NCI-H748 (cell line): ENCODE measurements at regions not wholly inside any gene's neighbourhood (a gene's known extent, or its start where the extent isn't known, plus 50 kb on each side); places are given as distances from the start of the nearest gene placed in this dataset.
A peak's percentile ranks its signal among the peaks of the same experiment; 100 is the strongest.

Experiments
- DNase-seq: peaks from one replicate; lab custom pipeline; 2025; ENCODE audit not compliant: unreplicated experiment; lab: John Stamatoyannopoulos, UW

DNA sequence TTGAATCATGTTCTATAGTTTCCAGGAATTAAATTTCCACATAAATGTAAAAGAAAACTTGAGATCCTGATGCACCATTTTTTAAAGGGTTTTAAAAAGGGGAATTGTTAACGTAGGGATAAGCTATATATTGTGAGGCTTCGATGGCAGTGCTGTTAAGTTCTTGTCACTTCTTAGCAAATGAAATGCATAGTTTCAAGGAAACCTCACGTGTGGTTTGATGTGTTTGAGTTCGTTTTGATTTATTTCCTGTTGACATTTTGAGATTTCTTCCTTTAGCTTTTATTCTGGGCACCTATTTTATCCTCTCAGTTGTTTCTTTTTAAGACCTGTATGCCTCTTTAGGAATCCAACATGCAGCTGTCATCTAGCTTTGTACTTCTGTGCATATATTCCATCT lies 301.0 kb downstream of the DOCK8 start:
- no peak for DNase-seq

DNA sequence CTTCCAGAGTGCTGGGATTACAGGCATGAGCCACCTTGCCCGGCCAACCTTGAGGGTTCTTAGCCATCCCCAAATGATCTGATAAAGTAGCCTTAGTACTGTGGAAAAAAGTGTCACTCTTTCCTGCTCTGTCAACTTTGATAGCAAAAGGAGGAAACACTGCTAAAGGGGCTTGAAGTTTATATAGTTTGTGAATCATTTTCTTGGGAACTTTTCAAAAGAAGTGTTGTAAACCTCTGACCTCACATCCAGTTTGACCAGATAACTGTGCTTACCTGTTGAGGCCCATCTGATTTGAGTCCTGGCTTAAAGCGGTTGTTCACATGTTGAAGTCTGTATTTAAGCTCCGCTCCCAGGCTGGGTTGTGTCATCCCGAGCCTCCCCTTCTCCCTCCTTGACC lies 303.3 kb downstream of the DOCK8 start:
- no peak for DNase-seq

DNA sequence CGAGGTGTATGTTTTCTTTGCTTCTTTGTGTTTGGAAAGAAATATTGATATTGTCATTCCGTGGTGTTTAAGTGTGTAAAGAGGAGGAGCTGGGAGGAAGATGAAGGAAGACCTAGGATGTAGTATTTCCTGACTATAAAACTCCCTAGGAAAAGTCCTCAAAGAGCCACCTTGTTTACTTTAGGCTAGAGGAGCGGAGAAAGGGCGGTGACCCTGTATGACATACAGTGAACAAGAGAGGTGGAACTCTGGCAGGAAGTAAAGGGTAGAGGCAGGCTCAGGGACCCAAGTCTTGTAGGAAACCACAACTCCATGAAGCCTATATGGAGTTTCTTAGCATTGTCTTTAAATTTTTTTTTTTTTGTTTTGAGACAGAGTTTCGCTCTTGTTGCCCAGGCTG lies 303.9 kb downstream of the DOCK8 start:
- DNase-seq, result no peak

DNA sequence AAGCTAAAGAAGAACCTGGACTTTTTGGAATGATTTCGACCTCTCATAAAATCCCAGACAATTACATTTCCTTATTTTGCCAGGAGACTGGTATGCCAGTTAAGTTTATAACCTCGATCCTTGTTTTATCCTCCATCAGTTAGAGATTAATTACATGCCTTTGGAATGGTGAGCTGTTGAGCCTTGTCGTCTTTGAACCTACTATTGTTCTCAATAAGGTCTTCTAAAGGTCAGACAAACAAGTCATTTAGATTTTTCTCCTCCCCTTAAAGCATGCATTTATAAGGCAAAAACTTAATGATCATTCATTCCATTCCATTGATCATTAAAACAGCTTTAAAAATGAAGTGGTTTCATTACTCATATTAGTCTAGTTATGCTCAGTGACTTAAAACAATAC lies 304.9 kb downstream of the DOCK8 start:
- DNase-seq, result no peak

DNA sequence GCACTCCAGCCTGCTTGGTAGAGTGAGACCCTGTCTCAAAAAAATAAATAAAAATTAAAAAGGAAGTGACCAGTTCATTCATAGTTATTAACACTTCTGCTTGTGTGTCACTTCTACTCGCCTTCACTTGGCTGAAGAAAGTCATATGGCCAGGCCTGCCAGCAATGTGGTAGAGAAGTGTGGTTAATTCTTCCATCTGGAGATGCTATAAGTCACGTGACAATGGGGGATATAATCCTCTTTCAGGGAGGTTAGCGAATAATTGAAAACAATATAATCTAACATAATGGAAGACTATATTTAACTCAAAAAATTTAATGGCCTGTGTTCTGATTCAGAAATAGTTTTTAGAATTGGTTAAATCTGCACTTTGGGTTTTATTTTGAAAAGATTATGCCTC lies 305.6 kb downstream of the DOCK8 start:
- no peak for DNase-seq

DNA sequence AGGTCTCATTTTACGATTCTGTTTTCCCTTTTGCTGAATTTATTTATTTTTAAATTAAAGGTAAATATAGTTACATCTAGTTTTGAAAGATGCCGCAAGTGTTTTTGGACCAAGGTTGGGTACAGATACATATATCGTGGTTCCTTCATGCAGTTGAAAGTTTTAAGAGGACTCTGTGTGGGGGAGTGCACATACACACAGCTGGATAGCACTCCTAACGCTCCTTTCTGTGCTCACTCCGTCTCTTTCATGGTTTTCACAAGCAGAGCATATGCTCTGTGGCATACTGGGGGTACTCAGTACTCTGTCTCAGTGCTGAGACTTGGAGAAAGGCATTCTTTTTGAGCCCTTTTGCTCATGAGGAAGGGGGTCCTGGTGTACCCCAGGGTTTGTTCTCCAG lies 307.5 kb downstream of the DOCK8 start:
- no peak for DNase-seq

DNA sequence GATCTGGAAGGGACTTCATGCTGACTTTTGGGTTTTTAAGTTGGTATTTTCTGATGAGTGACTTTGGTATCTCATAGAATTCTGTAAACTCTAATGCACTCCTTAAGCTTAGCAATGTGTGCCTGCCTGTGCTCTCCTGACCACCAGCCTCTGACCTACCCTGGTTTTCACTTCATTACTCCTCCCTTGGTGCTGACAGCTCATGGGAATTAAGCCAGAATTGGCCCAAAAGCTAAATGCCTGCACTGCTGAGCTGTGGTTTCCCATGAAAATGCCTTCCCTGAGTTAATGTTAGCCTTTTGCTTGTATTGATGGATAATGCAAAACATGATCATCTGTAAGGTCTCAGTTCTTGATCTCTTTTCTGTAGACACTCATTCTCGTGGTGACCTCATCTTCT lies 308.0 kb downstream of the DOCK8 start:
- no peak for DNase-seq

DNA sequence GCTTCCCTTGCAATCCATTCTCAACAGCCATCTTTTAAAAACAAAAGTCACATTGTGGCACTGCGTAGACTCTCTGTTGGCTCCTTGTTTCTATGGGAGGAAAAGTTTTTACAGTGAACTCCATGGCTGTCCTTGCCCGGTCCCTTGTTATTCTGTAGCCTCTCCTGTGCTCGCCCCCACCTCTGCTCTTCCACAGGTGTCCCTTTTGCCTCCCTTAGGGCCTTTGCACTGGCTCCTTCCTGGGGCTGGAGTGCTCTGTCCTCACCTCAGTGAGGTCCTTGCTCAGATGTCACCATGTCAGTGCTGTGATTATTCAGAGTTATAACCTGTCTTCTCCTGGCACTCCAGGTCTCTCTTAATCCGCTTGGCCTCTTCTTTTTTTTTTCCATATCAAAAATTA lies 308.8 kb downstream of the DOCK8 start:
- DNase-seq, result no peak

DNA sequence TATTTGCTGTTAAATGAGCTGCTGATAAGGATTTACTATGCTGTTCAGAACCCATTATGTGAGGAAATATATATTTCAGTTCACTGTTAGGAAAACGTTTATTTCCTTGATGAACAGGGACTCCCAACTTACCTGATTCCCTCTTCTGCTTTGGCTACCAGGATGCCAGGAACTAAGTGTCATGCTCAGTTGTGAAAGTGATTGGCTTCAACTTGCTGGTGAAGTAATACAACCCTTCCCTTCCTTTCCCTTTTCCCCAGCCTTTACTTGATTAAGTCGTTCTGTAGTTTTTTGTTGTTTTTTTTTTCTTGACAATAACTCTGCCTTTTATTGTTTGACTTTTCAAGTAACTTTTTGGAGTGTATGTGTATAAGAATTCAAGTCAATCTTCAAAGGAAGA lies 309.3 kb downstream of the DOCK8 start:
- no peak for DNase-seq

DNA sequence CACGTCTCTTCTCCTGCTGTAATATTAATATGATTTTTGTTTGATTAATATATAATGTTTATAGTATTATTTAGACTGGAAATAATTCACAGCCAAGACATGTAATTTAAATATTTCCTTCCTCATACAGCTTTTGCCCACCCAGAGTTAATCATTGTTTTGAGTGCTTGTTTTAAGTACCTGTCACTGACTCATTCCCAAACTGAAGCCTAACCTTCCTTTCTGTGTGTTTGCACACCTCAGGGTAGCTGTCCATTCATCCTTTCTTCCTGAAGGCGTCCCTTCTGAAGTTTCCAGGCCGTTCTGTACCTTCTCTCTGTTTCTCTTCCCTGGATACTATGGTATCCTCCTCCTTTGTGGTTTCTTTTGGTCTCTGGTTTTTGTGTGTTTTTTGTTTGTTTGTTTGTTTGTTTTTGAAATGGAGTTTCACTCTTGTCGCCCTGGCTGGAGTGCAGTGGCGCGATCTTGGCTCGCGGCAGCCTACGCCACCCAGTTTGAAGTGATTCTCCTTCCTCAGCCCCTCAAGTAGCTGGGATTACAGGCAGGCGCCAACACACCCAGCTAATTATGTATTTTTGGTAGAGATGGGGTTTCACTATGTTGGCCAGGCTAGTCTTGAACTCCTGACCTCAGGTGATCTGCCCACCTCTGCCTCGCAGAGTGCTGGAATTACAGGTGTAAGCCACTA lies 312.4 kb downstream of the DOCK8 start:
- DNase-seq, result no peak

DNA sequence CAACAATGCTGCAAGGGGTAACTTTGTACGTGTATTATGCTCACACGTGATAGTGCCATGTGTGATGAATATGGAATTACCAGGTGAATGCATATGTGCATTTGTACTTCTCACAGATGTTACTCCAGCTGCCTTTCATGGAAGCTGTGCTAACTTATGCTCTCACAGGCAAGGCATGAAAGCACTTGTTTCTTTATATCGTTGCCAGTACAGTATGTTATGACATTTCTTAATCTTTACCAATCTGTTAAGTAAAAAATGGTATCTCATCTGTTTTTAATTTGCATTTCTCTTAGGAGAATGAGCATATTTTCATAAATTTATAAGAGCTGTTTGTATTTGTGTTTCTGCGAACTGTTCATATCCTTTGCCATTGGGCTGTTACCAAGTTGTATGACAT lies 311.8 kb upstream of the DMRT1 start:
- no peak for DNase-seq

DNA sequence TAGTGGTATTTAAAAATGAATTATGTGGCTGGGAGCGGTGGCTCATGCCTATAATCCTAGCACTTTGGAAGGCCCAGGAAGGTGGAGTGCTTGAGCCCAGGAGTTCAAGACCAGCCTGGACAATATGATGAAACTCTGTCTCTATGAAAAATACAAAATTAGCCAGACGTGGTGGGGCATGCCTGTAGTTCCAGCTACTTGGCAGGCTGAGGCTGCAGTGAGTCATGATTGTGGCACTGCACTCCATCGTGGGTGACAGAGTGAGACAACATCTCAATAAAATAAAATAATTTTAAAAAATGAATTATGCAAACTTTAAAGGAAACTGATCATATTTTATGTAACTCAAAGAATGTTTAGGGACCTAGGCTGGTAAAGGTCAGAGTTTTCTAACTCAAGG lies 310.8 kb upstream of the DMRT1 start:
- DNase-seq, result no peak

DNA sequence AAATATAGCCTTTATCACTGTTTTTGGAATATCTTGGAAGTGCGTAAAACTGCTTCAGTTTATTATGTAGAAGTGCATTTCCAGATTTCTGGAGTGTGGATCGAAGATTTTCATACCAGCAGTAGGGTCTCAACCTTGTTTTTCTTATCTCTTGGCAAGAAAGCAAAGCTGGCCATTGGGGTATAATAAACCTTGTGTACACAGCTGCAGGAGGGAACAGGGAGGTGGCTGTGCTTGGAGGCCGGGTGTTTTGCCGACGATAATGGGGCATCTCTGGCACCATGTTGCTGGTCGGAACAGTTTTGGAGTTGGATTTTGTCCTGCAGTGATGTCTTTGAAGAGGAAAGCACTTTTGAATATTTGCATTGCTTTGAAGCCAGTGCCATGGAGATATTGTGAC lies 308.8 kb upstream of the DMRT1 start:
- DNase-seq, result peak; percentile 95

DNA sequence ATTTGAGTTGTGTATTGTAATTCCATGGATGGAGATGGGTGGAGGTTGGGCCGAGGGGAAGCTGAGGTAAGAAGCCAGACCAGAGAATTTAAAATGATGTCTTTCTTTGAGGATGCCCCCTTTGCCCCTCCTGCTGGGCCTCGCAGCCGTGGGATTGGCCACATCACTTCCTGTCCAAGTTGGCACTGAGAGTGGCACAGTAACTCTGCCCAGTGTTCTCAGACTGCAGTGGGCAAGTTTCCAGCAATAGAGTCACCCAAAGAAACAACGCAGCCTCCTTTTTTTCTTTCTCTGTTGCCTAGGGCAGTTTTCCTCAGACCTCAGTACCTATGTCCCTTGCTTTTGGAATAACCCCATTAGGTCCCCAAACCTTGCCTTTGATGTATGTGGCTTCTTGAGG lies 306.6 kb upstream of the DMRT1 start:
- DNase-seq, result no peak

DNA sequence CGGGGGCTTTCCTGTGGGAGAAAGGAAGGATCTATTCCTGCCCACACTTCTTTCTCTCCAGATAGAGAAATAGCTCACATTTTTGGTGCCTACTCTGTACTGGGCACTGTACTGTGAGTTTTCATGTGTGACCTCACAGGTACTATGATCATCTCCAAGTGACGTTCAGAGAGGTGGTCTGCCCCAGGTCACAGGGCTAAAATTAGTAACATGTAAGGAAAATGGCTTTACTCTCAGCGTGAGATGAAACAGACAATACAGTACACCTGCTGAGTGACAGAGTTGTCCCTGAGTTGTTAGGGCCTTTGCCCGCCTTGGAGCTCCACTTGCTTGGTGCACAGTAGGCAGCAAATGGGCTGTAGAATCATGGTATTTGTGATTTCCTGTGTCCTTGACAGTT lies 306.1 kb upstream of the DMRT1 start:
- peak; percentile 47 for DNase-seq

DNA sequence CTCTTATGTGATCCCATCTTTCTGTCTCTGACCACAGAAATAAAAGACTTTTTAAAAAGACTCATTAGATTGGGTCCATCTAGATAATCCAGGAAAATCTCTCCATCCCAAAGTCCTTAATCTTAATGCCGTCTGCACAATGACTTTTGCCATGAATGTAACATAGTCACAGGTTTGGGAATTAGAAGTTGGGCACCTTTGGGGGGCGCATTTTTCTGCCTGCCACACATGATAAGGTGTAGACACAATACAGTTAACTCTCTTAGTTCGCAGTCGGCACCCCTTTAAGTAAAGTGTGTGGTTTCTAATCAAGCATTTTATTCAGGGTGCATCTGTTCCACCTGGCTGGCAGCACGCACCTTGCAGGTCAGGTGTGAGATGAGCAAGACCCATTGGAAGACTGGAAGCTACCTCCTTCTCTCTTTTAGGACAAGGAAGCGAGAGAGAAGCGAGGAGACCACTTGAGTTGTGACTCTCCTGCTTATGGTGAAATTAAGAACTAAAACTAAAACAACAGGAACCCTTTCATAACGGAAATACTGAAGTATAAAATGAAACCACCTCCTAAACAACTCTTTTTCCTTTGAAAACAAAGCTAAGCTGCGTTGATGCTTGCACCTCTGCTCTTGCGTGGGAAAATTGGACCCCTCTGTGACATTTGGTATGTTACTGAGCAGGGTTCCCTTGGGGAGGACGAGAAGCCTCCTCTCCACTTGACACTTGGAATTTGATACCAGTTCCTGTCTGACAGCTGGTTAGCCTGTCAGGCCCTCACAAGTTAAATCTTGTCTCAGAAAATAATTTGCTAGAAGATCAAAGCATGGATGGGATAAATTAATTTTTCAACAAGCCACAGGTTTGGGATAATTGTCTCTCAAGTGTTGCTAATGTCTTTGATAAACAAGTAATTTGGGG lies 304.6 kb upstream of the DMRT1 start:
- DNase-seq, result peak; percentile 74

DNA sequence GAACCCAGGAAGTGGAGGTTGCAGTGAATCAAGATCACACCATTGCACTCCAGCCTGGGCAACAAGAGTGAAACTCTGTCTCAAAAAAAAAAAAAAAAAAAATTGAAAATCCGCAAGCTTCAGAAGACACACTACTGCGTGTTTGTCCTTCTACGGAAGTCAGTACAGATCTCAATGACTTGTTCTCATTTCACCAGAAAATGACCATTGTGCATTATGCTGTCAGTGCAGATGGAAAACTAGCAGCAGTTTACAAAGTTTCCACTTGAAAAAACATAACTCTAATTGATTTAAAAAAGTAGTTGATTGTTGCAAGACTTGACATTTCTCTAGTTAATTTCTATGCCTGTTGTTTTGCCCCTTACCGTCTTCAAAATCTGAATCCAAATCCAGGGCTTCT lies 298.0 kb upstream of the DMRT1 start:
- no peak for DNase-seq

DNA sequence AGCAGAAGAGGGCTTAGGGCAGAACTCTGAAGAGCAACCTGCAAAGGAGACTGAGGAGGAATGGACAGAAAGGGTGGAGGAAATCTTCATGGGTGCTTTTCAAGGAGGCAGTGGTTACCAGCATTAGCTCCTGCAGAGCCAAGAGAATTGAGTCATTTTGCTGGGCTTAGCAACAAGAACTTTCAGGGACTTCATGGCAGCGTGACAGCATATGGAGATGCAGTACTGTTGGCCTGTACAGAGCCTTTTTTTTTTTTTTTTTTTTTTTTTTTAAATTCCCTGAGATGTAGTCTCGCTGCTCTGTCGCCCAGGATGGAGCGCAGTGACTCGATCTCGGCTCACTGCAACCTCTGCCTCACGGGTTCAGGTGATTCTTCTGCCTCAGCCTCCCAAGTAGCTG lies 296.0 kb upstream of the DMRT1 start:
- DNase-seq, result no peak

DNA sequence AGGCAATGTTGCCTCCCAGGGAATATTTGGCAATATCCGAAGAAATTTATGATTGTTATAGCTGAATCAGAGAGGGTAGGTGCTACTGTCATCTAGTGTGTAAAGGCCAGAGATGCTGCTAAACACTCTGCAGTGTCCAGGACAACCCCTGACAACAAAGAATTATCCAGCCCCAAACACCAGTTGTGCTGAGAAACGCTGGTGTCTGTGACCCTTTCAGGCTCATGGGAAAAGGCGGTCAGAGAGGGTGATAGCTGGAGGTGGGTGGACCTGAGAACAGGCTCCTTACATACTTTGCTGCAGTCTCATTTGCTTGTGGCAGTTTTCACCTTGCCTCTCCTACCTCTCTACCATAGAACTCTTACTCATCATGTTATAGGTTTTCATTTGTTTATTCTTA lies 295.3 kb upstream of the DMRT1 start:
- DNase-seq, result no peak

DNA sequence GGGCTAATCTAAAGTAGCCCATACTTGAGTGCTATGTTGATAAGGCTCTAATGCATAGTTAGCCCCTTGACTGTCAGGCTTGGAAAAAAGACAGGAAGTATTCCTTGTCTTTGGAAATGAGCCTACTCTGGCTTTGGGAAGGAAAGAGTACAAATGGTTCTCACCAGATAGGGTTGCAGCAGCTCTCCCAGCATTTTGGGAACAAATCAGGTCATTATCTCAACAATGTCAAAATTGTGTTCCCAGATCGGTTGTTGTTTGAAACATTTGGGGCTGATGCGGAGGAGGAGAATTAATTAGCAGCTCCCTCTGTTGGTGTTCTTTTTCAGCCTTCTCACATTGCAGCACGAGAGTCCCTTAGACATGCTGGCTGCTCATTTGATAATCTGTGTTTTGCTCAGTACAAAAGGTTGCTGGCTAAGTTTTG lies 294.7 kb upstream of the DMRT1 start:
- DNase-seq, result peak; percentile 25

DNA sequence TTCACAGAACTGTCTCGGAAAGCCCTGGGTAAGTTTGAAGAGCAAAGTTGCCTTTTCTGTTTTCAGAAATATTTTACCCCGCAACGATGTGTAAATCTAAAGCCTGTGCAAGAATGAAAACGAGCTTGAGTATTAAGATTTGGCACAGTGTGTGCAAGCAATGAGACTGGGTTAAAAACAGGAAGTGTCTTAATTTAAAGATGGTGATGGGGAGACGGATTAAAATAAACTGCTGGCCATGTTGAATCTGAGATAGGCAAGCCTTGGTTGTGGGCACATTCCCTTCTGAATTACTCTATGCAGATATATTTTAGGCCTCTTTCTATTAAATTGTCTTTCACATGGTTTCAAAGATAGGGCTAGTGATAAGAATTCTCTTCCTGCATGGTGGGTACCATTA lies 294.2 kb upstream of the DMRT1 start:
- DNase-seq, result no peak

DNA sequence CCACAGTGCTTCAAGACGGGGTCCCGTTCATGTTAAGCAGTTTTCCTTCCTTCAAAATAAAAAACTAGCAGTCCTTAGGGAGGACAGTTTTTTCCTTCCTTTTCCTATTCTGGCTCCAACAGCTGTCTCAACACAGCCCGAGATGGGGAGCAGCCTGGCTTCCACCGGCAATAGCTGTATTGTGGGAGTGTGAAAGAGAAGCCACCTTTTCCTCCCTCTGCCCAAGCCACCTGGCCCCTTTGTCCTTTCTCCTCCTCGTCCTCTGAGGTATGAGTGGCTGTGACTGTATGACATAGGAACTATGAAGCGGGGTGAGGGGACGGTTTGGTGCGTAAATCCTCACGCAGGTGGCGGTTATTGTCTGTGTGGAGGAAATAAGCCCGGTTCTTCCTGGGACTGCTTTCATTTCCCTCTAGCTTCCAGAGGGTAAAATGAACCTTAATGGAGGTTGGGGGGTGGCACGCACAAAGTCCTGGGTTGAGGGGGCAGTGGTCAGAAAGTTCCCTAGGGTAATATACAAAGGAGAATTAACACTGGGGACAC lies 292.0 kb upstream of the DMRT1 start:
- DNase-seq, result no peak
